ENCODE measurements at regions not wholly inside any gene's neighbourhood (a gene's known extent, or its start where the extent isn't known, plus 50 kb on each side); places are given as distances from the start of the nearest gene placed in this dataset.

DNA sequence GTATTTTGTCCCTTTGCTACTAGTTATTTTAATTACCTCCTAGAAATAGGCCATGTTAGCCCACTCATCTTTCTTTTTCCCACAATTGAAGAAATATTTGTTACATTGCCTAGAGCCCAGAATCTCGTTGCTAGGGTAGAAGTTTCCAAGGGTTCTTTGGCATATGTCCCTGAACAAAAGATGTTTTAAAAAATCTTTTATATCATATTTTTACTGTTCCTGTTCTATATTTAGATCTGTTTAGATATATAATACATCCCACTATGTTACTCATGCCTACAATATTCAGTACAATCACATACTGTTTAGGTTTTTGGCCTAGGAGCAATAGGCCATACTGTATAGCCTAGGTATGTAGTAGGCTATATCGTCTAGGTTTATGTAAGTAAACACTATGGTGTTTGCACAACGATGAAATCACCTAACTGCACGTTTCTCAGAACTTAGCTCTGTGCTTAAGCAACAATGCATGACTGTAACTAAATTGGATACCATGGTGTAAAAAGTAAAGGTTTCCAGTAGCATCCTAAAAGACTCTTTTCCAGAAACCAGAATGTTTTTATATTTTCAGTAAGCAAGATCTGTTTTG, 236.0 kb upstream of the SLIT2 start:
- TF ChIP-seq CTCF (IDR thresholded peaks at IDR 0.05; ENCODE audit: insufficient read depth, low read length, poor library complexity, severe bottlenecking) (no peak), EZH2phosphoT487 (conservative IDR thresholded peaks at IDR 0.05; ENCODE audit: low read length) (no peak)

Data from SU-DHL-6 (cell line).